ENCODE measurements at regions not wholly inside any gene's neighbourhood (a gene's known extent, or its start where the extent isn't known, plus 50 kb on each side); places are given as distances from the start of the nearest gene placed in this dataset.

DNA sequence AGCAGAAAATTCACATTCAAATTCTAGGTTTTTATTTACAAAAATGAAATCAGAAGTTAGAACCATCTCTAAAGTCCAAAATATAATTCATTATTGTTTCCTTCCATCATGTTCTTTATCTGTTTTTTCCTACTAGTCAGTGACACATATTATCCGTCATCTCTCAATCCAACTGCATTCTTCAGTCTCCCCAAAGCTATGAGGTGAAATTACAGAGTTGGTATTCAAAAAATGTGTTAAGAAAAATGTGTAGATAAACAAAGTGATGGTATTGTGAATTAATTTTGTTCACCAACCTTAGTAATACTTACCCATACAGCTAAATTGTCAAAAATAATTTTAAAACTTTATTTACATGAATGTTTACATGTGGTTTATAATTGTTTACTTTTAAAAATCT lies 448.7 kb upstream of the MIR17HG start:
- H3K9me3 Mint-ChIP-seq: no peaks in the 10 kb centered on the region
- TF ChIP-seq, protein P1, sequence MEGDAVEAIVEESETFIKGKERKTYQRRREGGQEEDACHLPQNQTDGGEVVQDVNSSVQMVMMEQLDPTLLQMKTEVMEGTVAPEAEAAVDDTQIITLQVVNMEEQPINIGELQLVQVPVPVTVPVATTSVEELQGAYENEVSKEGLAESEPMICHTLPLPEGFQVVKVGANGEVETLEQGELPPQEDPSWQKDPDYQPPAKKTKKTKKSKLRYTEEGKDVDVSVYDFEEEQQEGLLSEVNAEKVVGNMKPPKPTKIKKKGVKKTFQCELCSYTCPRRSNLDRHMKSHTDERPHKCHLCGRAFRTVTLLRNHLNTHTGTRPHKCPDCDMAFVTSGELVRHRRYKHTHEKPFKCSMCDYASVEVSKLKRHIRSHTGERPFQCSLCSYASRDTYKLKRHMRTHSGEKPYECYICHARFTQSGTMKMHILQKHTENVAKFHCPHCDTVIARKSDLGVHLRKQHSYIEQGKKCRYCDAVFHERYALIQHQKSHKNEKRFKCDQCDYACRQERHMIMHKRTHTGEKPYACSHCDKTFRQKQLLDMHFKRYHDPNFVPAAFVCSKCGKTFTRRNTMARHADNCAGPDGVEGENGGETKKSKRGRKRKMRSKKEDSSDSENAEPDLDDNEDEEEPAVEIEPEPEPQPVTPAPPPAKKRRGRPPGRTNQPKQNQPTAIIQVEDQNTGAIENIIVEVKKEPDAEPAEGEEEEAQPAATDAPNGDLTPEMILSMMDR (conservative IDR thresholded peaks at IDR 0.05; ENCODE audit: low read depth in 2 of 2): no peak
- Histone ChIP-seq H3K79me2 (replicated peaks; ENCODE audit: insufficient read depth) (no peaks in the 10 kb centered on the region), H3K27ac (ENCODE audit: low read depth) (no peak overlapping the region), H2AFZ (no peak overlapping the region), H3K36me3 (ENCODE audit: insufficient read depth) (no peaks in the 10 kb centered on the region), H3K4me2 (no peak overlapping the region), H3K9me2 (ENCODE audit: insufficient read depth) (no peaks in the 10 kb centered on the region), H3K4me1 (ENCODE audit: insufficient read depth) (no peaks in the 10 kb centered on the region), H4K20me1 (replicated peaks; ENCODE audit: insufficient read depth) (no peaks in the 10 kb centered on the region), H3F3A (replicated peaks; ENCODE audit: low read depth) (no peaks in the 10 kb centered on the region), H3K4me3 (no peak overlapping the region), H3K27me3 (ENCODE audit: insufficient read depth) (no peaks in the 10 kb centered on the region)
- DNase-seq (ENCODE audit: low spot score) (no peak), ATAC-seq (no peak)
- no peak overlapping the region for H3K4me3 Mint-ChIP-seq
- no peak overlapping the region for H3K27ac Mint-ChIP-seq
- H3K36me3 Mint-ChIP-seq (ENCODE audit: low read depth): no peaks in the 10 kb centered on the region
- H3K27me3 Mint-ChIP-seq (ENCODE audit: insufficient read depth, low read depth, poor library complexity): peaks cover 1% of the 10 kb centered on the region
- H3K4me1 Mint-ChIP-seq: no peaks in the 10 kb centered on the region

DNA sequence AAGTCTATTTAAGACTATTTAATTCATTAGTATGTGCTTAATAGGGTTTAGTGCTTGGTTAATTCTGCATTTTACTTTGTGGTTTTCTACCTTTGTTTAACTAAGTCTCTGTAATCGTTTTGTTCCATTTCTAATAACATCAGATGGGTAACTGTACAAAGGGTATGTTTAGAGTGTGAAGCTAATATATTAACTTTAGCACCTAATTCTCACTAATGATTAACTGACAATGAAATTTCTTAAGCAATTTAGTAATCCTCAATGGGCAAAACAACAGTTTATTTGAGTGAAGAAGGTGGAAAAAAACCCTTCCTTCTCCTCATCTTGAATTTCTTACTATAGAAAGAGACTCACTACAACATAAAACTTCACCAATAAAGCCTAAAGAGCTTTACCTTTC lies 448.1 kb upstream of the MIR17HG start:
- H3K4me3 Mint-ChIP-seq: no peak overlapping the region
- no peak overlapping the region for H3K4me2 ChIP-seq
- H3K27me3 Mint-ChIP-seq (ENCODE audit: insufficient read depth, low read depth, poor library complexity): peaks cover 1% of the 10 kb centered on the region
- TF ChIP-seq, protein P2, sequence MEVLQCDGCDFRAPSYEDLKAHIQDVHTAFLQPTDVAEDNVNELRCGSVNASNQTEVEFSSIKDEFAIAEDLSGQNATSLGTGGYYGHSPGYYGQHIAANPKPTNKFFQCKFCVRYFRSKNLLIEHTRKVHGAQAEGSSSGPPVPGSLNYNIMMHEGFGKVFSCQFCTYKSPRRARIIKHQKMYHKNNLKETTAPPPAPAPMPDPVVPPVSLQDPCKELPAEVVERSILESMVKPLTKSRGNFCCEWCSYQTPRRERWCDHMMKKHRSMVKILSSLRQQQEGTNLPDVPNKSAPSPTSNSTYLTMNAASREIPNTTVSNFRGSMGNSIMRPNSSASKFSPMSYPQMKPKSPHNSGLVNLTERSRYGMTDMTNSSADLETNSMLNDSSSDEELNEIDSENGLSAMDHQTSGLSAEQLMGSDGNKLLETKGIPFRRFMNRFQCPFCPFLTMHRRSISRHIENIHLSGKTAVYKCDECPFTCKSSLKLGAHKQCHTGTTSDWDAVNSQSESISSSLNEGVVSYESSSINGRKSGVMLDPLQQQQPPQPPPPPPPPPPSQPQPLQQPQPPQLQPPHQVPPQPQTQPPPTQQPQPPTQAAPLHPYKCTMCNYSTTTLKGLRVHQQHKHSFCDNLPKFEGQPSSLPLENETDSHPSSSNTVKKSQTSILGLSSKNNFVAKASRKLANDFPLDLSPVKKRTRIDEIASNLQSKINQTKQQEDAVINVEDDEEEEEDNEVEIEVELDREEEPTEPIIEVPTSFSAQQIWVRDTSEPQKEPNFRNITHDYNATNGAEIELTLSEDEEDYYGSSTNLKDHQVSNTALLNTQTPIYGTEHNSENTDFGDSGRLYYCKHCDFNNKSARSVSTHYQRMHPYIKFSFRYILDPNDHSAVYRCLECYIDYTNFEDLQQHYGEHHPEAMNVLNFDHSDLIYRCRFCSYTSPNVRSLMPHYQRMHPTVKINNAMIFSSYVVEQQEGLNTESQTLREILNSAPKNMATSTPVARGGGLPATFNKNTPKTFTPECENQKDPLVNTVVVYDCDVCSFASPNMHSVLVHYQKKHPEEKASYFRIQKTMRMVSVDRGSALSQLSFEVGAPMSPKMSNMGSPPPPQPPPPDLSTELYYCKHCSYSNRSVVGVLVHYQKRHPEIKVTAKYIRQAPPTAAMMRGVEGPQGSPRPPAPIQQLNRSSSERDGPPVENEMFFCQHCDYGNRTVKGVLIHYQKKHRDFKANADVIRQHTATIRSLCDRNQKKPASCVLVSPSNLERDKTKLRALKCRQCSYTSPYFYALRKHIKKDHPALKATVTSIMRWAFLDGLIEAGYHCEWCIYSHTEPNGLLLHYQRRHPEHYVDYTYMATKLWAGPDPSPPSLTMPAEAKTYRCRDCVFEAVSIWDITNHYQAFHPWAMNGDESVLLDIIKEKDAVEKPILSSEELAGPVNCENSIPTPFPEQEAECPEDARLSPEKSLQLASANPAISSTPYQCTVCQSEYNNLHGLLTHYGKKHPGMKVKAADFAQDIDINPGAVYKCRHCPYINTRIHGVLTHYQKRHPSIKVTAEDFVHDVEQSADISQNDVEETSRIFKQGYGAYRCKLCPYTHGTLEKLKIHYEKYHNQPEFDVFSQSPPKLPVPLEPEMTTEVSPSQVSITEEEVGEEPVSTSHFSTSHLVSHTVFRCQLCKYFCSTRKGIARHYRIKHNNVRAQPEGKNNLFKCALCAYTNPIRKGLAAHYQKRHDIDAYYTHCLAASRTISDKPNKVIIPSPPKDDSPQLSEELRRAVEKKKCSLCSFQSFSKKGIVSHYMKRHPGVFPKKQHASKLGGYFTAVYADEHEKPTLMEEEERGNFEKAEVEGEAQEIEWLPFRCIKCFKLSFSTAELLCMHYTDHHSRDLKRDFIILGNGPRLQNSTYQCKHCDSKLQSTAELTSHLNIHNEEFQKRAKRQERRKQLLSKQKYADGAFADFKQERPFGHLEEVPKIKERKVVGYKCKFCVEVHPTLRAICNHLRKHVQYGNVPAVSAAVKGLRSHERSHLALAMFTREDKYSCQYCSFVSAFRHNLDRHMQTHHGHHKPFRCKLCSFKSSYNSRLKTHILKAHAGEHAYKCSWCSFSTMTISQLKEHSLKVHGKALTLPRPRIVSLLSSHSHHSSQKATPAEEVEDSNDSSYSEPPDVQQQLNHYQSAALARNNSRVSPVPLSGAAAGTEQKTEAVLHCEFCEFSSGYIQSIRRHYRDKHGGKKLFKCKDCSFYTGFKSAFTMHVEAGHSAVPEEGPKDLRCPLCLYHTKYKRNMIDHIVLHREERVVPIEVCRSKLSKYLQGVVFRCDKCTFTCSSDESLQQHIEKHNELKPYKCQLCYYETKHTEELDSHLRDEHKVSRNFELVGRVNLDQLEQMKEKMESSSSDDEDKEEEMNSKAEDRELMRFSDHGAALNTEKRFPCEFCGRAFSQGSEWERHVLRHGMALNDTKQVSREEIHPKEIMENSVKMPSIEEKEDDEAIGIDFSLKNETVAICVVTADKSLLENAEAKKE (CRISPR knock-in tag; IDR thresholded peaks at IDR 0.05): no peak
- no peak for TF ChIP-seq STAT1 (IDR thresholded peaks at IDR 0.05; ENCODE audit: unreplicated experiment)
- TF ChIP-seq EZH2 (IDR thresholded peaks at IDR 0.05; ENCODE audit: low read depth, unreplicated experiment): no peak
- no peaks in the 10 kb centered on the region for H4K20me1 ChIP-seq (replicated peaks; ENCODE audit: insufficient read depth)
- no peak overlapping the region for H3K27ac ChIP-seq (ENCODE audit: low read depth)
- no peak overlapping the region for H3K4me3 ChIP-seq
- no peaks in the 10 kb centered on the region for H3F3A ChIP-seq (replicated peaks; ENCODE audit: low read depth)
- H3K9me3 Mint-ChIP-seq: no peaks in the 10 kb centered on the region
- no peaks in the 10 kb centered on the region for H3K79me2 ChIP-seq (replicated peaks; ENCODE audit: insufficient read depth)
- H3K4me1 Mint-ChIP-seq: no peaks in the 10 kb centered on the region
- no peak for ATAC-seq
- DNase-seq (ENCODE audit: low spot score): no peak
- H3K4me1 ChIP-seq (ENCODE audit: insufficient read depth): no peaks in the 10 kb centered on the region
- no peaks in the 10 kb centered on the region for H3K36me3 ChIP-seq (ENCODE audit: insufficient read depth)
- H3K9me2 ChIP-seq (ENCODE audit: insufficient read depth): no peaks in the 10 kb centered on the region
- no peaks in the 10 kb centered on the region for H3K36me3 Mint-ChIP-seq (ENCODE audit: low read depth)
- no peak overlapping the region for H3K27ac Mint-ChIP-seq
- H3K27me3 ChIP-seq (ENCODE audit: insufficient read depth): no peaks in the 10 kb centered on the region
- no peak overlapping the region for H2AFZ ChIP-seq

Measured in GM23338 (cell line).